HL-60 (cell line): ENCODE measurements at regions not wholly inside any gene's neighbourhood (a gene's known extent, or its start where the extent isn't known, plus 50 kb on each side); places are given as distances from the start of the nearest gene placed in this dataset.

Experiments
- CTCF ChIP-seq: IDR thresholded peaks from one replicate; pipeline ENCODE4 v1.5.1; 2011; ENCODE audit warnings: low read length, control low read depth, inconsistent platforms; ENCODE audit not compliant: insufficient read depth
- GABPA ChIP-seq: IDR thresholded peaks from 2 replicates; pipeline ENCODE4 v1.6.1; 2012; ENCODE audit warnings: low read depth
- POLR2AphosphoS5 ChIP-seq: IDR thresholded peaks from 2 replicates; pipeline ENCODE4 v1.6.1; 2012; ENCODE audit warnings: low read depth
- REST ChIP-seq: IDR thresholded peaks from 2 replicates; pipeline ENCODE4 v1.6.1; 2012; ENCODE audit warnings: low read depth; ENCODE audit not compliant: insufficient replicate concordance

- TF ChIP-seq CTCF (no peak), REST (no peak), POLR2AphosphoS5 (no peak), GABPA (no peak)
Measured at GRCh38 chr5:161042862-161043261, 190.9 kb upstream of the ATP10B start.
